Endothelial cell (in vitro differentiated cells): ENCODE measurements at regions not wholly inside any gene's neighbourhood (a gene's known extent, or its start where the extent isn't known, plus 50 kb on each side); places are given as distances from the start of the nearest gene placed in this dataset.

Source experiments
- DNase-seq: peaks from one replicate; pipeline ENCODE4 v3.0.0; 2021; ENCODE audit warnings: low spot score
- H3K27ac Mint-ChIP-seq: one replicate; pipeline ENCODE4 v1.8.0; 2021; ENCODE audit warnings: mixed read lengths, inconsistent platforms; ENCODE audit not compliant: unreplicated experiment
- H3K27me3 Mint-ChIP-seq: one replicate; pipeline ENCODE4 v1.8.0; 2021; ENCODE audit warnings: mild to moderate bottlenecking, moderate library complexity, mixed read lengths, inconsistent platforms; ENCODE audit not compliant: unreplicated experiment
- H3K36me3 Mint-ChIP-seq: one replicate; pipeline ENCODE4 v1.8.0; 2021; ENCODE audit warnings: mild to moderate bottlenecking, low read depth, mixed read lengths, inconsistent platforms; ENCODE audit not compliant: unreplicated experiment
- H3K4me1 Mint-ChIP-seq: one replicate; pipeline ENCODE4 v1.8.0; 2021; ENCODE audit warnings: mild to moderate bottlenecking, mixed read lengths, inconsistent platforms; ENCODE audit not compliant: unreplicated experiment
- H3K4me3 Mint-ChIP-seq: one replicate; pipeline ENCODE4 v1.8.0; 2021; ENCODE audit warnings: mild to moderate bottlenecking, mixed read lengths, inconsistent platforms; ENCODE audit not compliant: unreplicated experiment
- H3K9me3 Mint-ChIP-seq: one replicate; pipeline ENCODE4 v1.8.0; 2021; ENCODE audit warnings: mixed read lengths, inconsistent platforms; ENCODE audit not compliant: unreplicated experiment
- TF ChIP-seq, protein P1 (sequence below): fragments of 200-600 bp; sonication (generic); IDR thresholded peaks from one replicate; pipeline ENCODE4 v1.5.0; 2021; ENCODE audit warnings: antibody characterized with exemption; ENCODE audit not compliant: unreplicated experiment

DNA sequence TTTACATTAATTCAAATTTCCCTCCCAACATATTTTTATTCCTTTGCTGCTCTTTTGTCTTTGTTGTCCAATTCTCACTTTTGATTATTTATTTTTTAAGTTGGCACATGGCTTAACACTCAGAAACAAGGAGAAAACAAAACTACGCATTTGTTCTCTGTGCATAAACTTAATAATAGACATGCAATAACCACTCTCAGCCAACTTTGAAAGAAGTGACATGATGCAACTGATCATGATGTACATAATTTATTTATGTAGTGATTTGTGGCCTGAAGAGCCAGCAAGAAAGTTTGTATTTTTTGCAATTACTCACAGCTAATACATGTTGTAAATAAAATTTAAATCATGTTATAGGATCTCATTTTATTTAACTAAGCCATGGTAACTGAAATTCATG is 942.8 kb upstream of the PIK3C3 start:
- no peaks in the 10 kb centered on the region for H3K36me3 Mint-ChIP-seq
- no peaks in the 10 kb centered on the region for H3K27me3 Mint-ChIP-seq
- DNase-seq: no peak
- H3K4me1 Mint-ChIP-seq: no peaks in the 10 kb centered on the region
- no peak overlapping the region for H3K27ac Mint-ChIP-seq
- TF ChIP-seq, protein P1, sequence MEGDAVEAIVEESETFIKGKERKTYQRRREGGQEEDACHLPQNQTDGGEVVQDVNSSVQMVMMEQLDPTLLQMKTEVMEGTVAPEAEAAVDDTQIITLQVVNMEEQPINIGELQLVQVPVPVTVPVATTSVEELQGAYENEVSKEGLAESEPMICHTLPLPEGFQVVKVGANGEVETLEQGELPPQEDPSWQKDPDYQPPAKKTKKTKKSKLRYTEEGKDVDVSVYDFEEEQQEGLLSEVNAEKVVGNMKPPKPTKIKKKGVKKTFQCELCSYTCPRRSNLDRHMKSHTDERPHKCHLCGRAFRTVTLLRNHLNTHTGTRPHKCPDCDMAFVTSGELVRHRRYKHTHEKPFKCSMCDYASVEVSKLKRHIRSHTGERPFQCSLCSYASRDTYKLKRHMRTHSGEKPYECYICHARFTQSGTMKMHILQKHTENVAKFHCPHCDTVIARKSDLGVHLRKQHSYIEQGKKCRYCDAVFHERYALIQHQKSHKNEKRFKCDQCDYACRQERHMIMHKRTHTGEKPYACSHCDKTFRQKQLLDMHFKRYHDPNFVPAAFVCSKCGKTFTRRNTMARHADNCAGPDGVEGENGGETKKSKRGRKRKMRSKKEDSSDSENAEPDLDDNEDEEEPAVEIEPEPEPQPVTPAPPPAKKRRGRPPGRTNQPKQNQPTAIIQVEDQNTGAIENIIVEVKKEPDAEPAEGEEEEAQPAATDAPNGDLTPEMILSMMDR: no peak
- H3K4me3 Mint-ChIP-seq: no peak overlapping the region
- no peaks in the 10 kb centered on the region for H3K9me3 Mint-ChIP-seq

DNA sequence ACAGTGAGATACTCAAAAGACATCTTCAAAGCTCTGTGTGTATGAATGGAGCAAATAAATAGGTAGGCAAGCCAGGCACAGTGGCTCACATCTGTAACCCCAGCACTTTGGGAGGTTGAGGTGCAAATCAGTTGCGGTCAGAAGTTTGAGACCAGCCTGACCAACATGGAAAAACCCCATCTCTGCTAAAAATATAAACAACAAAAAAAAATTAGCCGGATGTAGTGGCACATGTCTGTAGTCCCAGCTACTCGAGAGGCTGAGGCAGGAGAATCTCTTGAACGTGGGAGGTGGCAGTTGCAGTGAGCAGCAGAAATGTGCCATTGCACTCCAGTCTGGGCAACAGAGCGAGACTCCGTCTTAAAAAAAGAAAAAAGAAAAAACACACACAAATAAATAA is 945.1 kb upstream of the PIK3C3 start:
- Mint-ChIP-seq H3K36me3 (no peaks in the 10 kb centered on the region), H3K9me3 (no peaks in the 10 kb centered on the region), H3K4me3 (no peak overlapping the region), H3K4me1 (no peaks in the 10 kb centered on the region), H3K27ac (no peak overlapping the region), H3K27me3 (no peaks in the 10 kb centered on the region)
- no peak for DNase-seq
- TF ChIP-seq, protein P1: no peak

DNA sequence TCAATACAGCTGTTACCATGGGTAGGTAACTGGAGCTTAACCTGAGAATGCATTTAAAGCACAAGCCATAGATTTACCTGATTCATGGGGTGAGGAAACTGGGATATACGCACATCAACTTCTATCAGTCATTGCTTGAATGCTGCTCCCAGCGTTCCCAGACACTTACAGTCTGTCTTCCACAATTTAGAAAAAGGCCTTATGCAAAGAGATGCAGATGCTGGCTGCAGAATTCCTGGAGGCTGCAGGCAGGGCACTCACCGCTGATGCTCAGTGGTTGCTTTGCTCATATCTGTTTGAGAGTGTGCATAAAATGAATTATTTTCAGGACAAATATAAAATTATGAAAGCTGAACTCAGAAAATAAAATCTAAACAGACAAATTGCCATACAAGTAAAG is 950.7 kb upstream of the PIK3C3 start:
- no peak overlapping the region for H3K27ac Mint-ChIP-seq
- no peaks in the 10 kb centered on the region for H3K4me1 Mint-ChIP-seq
- H3K27me3 Mint-ChIP-seq: no peaks in the 10 kb centered on the region
- no peaks in the 10 kb centered on the region for H3K9me3 Mint-ChIP-seq
- H3K4me3 Mint-ChIP-seq: no peak overlapping the region
- no peaks in the 10 kb centered on the region for H3K36me3 Mint-ChIP-seq
- no peak for DNase-seq
- TF ChIP-seq, protein P1: no peak

DNA sequence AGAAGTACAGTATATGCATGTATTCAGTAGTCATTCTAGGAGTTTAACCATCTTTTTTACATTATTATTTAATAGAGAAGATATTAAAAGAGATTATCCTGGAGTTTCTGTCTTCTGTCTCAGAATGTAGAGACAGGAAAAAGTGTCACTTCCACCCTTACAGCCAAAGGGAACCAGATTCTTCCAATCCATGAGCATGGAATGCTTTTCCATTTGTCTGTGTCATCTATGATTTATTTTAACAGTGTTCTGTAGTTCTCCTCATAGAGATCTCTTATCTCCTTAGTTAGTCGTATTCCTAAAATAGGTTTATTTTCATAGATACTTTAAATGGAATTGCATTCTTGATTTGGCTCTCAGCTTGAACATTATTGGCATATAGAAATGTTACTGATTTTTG is 959.5 kb upstream of the PIK3C3 start:
- Mint-ChIP-seq H3K27me3 (no peaks in the 10 kb centered on the region), H3K27ac (no peak overlapping the region), H3K9me3 (no peaks in the 10 kb centered on the region), H3K36me3 (no peaks in the 10 kb centered on the region), H3K4me1 (no peaks in the 10 kb centered on the region), H3K4me3 (no peak overlapping the region)
- TF ChIP-seq, protein P1: no peak
- DNase-seq: no peak

DNA sequence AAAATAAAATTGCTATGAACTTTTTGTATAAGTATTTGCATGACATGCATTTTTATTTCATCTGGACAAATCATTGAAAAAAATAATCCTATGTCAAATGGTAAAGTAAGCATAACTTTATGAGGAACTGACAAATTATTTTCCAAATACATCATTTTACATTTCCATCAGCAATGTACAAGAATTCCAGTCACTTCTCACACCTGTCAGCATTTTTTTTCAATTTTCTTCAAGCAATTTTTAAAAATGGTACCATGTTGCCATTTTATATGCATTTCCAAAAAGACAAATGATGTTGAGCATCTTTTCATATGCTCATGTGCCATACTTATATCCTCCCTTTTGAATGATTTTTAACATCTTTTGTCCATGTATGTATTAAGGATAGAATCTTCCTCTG is 961.7 kb upstream of the PIK3C3 start:
- no peak overlapping the region for H3K4me3 Mint-ChIP-seq

More for the DNA sequence above, 961.7 kb upstream of the PIK3C3 start:
- TF ChIP-seq, protein P1: no peak
- no peaks in the 10 kb centered on the region for H3K9me3 Mint-ChIP-seq
- DNase-seq: no peak
- H3K27ac Mint-ChIP-seq: no peak overlapping the region
- H3K27me3 Mint-ChIP-seq: no peaks in the 10 kb centered on the region
- H3K4me1 Mint-ChIP-seq: no peaks in the 10 kb centered on the region
- no peaks in the 10 kb centered on the region for H3K36me3 Mint-ChIP-seq
